ENCODE measurements at regions not wholly inside any gene's neighbourhood (a gene's known extent, or its start where the extent isn't known, plus 50 kb on each side); places are given as distances from the start of the nearest gene placed in this dataset.

- TF ChIP-seq CTCF (IDR thresholded peaks at IDR 0.05): no peak
- TF ChIP-seq POLR2A (IDR thresholded peaks at IDR 0.05): no peak
These were observed 334.6 kb upstream of the MPDZ start for GRCh38 chr9:13614060-13614459.

Measured in thyroid gland (tissue), 4 donors.